ENCODE measurements at regions not wholly inside any gene's neighbourhood (a gene's known extent, or its start where the extent isn't known, plus 50 kb on each side); places are given as distances from the start of the nearest gene placed in this dataset.

GRCh38 chr2:13508671-13509070 lies 791.9 kb downstream of the TRIB2 start:
- DNase-seq (ENCODE audit: extremely low read depth in 1 of 4, low spot score in 3 of 4) (no peak), FAIRE-seq (no peak), ATAC-seq (no peak)
- no peak overlapping the region for H3K27ac ChIP-seq (ENCODE audit: extremely low read depth, low read depth, low read length)
- intact Hi-C loops (cut with micrococcal nuclease) (no loop called here), in situ Hi-C loops (cut with MboI) (no loop called here)
- ChIA-PET CTCF (ENCODE audit: low intra/inter-chr PET ratio) (no interaction called here), POLR2A (no interaction called here)
- no peaks in the 10 kb centered on the region; the same call in 1 of the 2 replicates for H3K9me3 ChIP-seq (replicated peaks; ENCODE audit: control insufficient read depth, insufficient read depth, low read depth, low read length)
- BruUV-seq (replicated peaks), result no TSS peak
- 0% methylated on average over 1 of the region's 1 CpG for WGBS (ENCODE audit: insufficient coverage, low coverage, missing lambda C conversion rate)
- H3K36me3 ChIP-seq (ENCODE audit: control insufficient read depth, insufficient read depth, low read length), result no peaks in the 10 kb centered on the region
- H2AFZ ChIP-seq (ENCODE audit: low read depth, low read length), result no peak overlapping the region
- no peaks in the 10 kb centered on the region for H3K27me3 ChIP-seq (ENCODE audit: control insufficient read depth in 2 of 2, insufficient read depth in 2 of 2, low read length in 2 of 2)
- H3K4me1 ChIP-seq (replicated peaks in 1 of 2; ENCODE audit: control insufficient read depth in 2 of 2, insufficient read depth in 2 of 2, low read length in 2 of 2), result no peaks in the 10 kb centered on the region
- no peaks in the 10 kb centered on the region for H3K79me2 ChIP-seq (ENCODE audit: control insufficient read depth, insufficient read depth, low read length)
- no peak overlapping the region for H3K4me2 ChIP-seq (ENCODE audit: insufficient read depth, low read length)
- no peaks in the 10 kb centered on the region for H4K20me1 ChIP-seq (replicated peaks; ENCODE audit: control insufficient read depth, insufficient read depth, low read length)
- no peaks in the 10 kb centered on the region for H3K9me1 ChIP-seq (ENCODE audit: control insufficient read depth, insufficient read depth, low read length)
- no peak overlapping the region for H3K9ac ChIP-seq (ENCODE audit: insufficient read depth in 1 of 2, low read depth in 2 of 2, low read length in 2 of 2)
- H3K4me3 ChIP-seq, result no peak overlapping the region
- no peak for TF ChIP-seq ZNF445 (CRISPR knock-in tag; IDR thresholded peaks at IDR 0.05; ENCODE audit: low read depth)
- TF ChIP-seq ZNF197 (CRISPR knock-in tag; IDR thresholded peaks at IDR 0.05; ENCODE audit: low read depth), result no peak
- TF ChIP-seq EHMT2 (IDR thresholded peaks at IDR 0.05), result no peak
- TF ChIP-seq REST (IDR thresholded peaks at IDR 0.05; ENCODE audit: borderline replicate concordance), result no peak
- TF ChIP-seq REST (CRISPR knock-in tag; IDR thresholded peaks at IDR 0.05; ENCODE audit: low read depth), result no peak
- no peak for TF ChIP-seq MTA1 (IDR thresholded peaks at IDR 0.05; ENCODE audit: borderline replicate concordance)
- no peak for TF ChIP-seq RBM34 (IDR thresholded peaks at IDR 0.05; ENCODE audit: borderline replicate concordance, insufficient read depth, low read length)
- TF ChIP-seq ZBTB33 (CRISPR knock-in tag; IDR thresholded peaks at IDR 0.05), result no peak
- TF ChIP-seq DPF2 (IDR thresholded peaks at IDR 0.05), result no peak
- TF ChIP-seq ZNF324 (CRISPR knock-in tag; IDR thresholded peaks at IDR 0.05), result no peak
- no peak for TF ChIP-seq NR0B1 (IDR thresholded peaks at IDR 0.05; ENCODE audit: partially characterized antibody)
- no peak for TF ChIP-seq BCL6 (CRISPR knock-in tag; IDR thresholded peaks at IDR 0.05)
- TF ChIP-seq ZNF436 (CRISPR knock-in tag; IDR thresholded peaks at IDR 0.05), result no peak
